ENCODE measurements at regions not wholly inside any gene's neighbourhood (a gene's known extent, or its start where the extent isn't known, plus 50 kb on each side); places are given as distances from the start of the nearest gene placed in this dataset.

- no peak for TF ChIP-seq CTCF (conservative IDR thresholded peaks at IDR 0.05)
- no peak for TF ChIP-seq EZH2 (IDR thresholded peaks at IDR 0.05; ENCODE audit: low read depth)
Measured at GRCh38 chr2:145939949-145940348, 1420.0 kb upstream of the ZEB2 start.
